SK-MEL-5 (cell line): ENCODE measurements at regions not wholly inside any gene's neighbourhood (a gene's known extent, or its start where the extent isn't known, plus 50 kb on each side); places are given as distances from the start of the nearest gene placed in this dataset.
"Not testable (repeated sequence)": the region's sequence is repeated elsewhere in the genome, so short reads cannot be mapped to it uniquely, and the experiment has no call there.

Source experiments
- DNase-seq: peaks from one replicate; pipeline ENCODE4 v3.0.0-alpha.2; 2016; ENCODE audit warnings: low read depth, low spot score
- in situ Hi-C: cut with HindIII; loops from 2 replicates; pipeline ENCODE4 v1.10.0; 2016; ENCODE audit warnings: low sequenced_read_pairs, high pct_unique_total_duplicates, low pct_unique_long_range_greater_than_20kb

GRCh38 chrX:63581906-63582305 is 203.1 kb downstream of the ARHGEF9 start:
- DNase-seq, result no peak
- in situ Hi-C loops, result no loop called here

- in situ Hi-C loops, result no loop called here
- DNase-seq, result no peak
These were observed 203.6 kb downstream of the ARHGEF9 start for GRCh38 chrX:63581398-63581797.

- DNase-seq, result no peak
- in situ Hi-C loops, result no loop called here
These were observed 208.5 kb downstream of the ARHGEF9 start for GRCh38 chrX:63576533-63576932.

- in situ Hi-C loops, DNase-seq: not testable (repeated sequence)
These were observed 209.3 kb downstream of the ARHGEF9 start for GRCh38 chrX:63575700-63576099.

GRCh38 chrX:63566856-63567255 is 215.7 kb upstream of the SPIN4 start:
- no peak for DNase-seq
- in situ Hi-C loops, result no loop called here

GRCh38 chrX:63561425-63561824 is 210.3 kb upstream of the SPIN4 start:
- in situ Hi-C loops, result no loop called here
- DNase-seq, result peak; percentile 15

GRCh38 chrX:63560601-63561218 is 209.6 kb upstream of the SPIN4 start:
- DNase-seq, result peak; percentile 85
- in situ Hi-C loops, result no loop called here

GRCh38 chrX:63551856-63552255 is 200.7 kb upstream of the SPIN4 start:
- no peak for DNase-seq
- in situ Hi-C loops, result no loop called here

GRCh38 chrX:63530654-63531053 is 179.5 kb upstream of the SPIN4 start:
- no peak for DNase-seq
- in situ Hi-C loops, result no loop called here

- in situ Hi-C loops, result no loop called here
- DNase-seq, result no peak
These were observed 178.8 kb upstream of the SPIN4 start for GRCh38 chrX:63529961-63530360.

- DNase-seq, result no peak
- in situ Hi-C loops, result no loop called here
These were observed 175.7 kb upstream of the SPIN4 start for GRCh38 chrX:63526863-63527262.

GRCh38 chrX:63525491-63525890 is 174.4 kb upstream of the SPIN4 start:
- no peak for DNase-seq
- in situ Hi-C loops, result no loop called here

GRCh38 chrX:63519368-63519767 is 168.2 kb upstream of the SPIN4 start:
- DNase-seq, in situ Hi-C loops: not testable (repeated sequence)

- in situ Hi-C loops, result no loop called here
- no peak for DNase-seq
These were observed 163.5 kb upstream of the SPIN4 start for GRCh38 chrX:63514569-63515080.

GRCh38 chrX:63513825-63514568 is 162.9 kb upstream of the SPIN4 start:
- DNase-seq, result no peak
- in situ Hi-C loops, result no loop called here

- in situ Hi-C loops, result no loop called here
- DNase-seq, result no peak
These were observed 160.2 kb upstream of the SPIN4 start for GRCh38 chrX:63511361-63511760.

GRCh38 chrX:63508668-63509067 is 157.5 kb upstream of the SPIN4 start:
- in situ Hi-C loops, result no loop called here
- DNase-seq, result no peak

GRCh38 chrX:63506320-63506719 is 155.2 kb upstream of the SPIN4 start:
- in situ Hi-C loops, result no loop called here
- DNase-seq, result peak; percentile 50

GRCh38 chrX:63503541-63503940 is 152.4 kb upstream of the SPIN4 start:
- peak; percentile 82 for DNase-seq
- in situ Hi-C loops, result no loop called here
